Activated T-cell treated with anti-CD3 and anti-CD28 coated beads for 48 hours (primary cell): ENCODE measurements at regions not wholly inside any gene's neighbourhood (a gene's known extent, or its start where the extent isn't known, plus 50 kb on each side); places are given as distances from the start of the nearest gene placed in this dataset.
"Not testable (repeated sequence)": the region's sequence is repeated elsewhere in the genome, so short reads cannot be mapped to it uniquely, and the experiment has no call there.

Source experiments
- DNase-seq: peaks from one replicate; pipeline ENCODE4 v3.0.0-alpha.2; 2020; ENCODE audit warnings: low read depth

DNA sequence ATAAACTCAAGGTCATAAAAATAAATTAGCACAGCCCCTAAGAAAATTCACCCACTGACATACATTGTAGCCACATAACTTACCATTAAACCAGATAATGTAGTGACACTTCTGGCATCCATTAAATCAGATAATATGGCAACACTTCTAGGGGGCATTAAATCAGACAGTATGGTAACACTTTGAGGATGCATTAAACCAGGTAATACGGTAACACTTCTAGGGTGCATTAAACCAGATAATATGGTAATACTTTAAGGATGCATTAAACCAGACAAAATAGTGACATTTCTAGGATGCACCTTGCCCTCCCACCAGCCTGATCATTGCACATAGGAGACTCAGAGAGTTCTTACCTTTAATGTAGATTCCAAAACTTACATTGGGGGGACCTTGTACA lies 1220.5 kb upstream of the TMEM132C start:
- no peak for DNase-seq

DNA sequence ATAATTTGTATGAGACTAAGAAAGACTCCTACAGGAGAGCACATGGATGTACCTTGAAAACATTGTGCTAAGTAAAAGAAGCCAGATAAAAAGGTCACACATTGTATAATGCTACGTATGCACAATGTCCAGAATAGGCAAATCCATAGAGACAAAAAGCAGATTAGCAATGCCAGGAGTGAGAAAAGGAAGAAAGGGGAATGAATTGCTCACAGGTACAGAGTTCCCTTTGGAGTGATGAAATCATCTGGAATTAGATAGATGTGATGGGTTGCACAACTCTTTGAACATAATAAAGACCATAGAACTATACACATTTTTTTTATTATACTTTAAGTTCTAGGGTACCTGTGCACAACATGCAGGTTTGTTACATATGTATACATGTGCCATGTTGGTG lies 1218.9 kb upstream of the TMEM132C start:
- no peak for DNase-seq

DNA sequence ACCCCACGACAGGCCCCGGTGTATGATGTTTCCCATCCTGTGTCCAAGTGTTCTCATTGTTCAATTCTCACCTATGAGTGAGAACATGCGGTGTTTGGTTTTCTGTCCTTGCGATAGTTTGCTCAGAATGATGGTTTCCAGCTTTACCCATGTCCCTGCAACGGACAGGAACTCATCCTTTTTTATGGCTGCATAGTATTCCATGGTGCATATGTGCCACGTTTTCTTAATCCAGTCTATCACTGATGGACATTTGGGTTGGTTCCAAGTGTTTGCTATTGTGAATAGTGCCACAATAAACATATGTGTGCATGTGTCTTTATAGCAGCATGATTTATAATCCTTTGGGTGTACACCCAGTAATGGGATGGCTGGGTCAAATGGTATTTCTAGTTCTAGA lies 1218.4 kb upstream of the TMEM132C start:
- not testable (repeated sequence) for DNase-seq

DNA sequence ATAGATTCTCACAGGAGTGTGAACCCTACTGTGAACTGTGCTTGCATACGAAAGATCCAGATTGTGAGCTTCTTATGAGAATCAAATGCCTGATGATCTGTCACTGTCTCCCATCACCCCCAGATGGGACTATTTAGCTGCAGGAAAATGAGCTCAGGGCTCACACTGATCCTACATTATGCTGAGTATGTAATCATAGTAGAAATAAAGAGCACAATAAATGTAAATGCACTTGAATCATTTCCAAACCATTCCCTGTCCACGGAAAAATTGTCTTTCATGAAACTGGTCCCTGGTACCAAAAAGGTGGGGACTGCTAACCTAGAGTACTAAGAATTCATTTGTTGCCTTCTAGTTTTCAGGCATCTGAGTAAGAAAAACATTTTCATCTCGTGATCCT lies 1215.8 kb upstream of the TMEM132C start:
- no peak for DNase-seq

DNA sequence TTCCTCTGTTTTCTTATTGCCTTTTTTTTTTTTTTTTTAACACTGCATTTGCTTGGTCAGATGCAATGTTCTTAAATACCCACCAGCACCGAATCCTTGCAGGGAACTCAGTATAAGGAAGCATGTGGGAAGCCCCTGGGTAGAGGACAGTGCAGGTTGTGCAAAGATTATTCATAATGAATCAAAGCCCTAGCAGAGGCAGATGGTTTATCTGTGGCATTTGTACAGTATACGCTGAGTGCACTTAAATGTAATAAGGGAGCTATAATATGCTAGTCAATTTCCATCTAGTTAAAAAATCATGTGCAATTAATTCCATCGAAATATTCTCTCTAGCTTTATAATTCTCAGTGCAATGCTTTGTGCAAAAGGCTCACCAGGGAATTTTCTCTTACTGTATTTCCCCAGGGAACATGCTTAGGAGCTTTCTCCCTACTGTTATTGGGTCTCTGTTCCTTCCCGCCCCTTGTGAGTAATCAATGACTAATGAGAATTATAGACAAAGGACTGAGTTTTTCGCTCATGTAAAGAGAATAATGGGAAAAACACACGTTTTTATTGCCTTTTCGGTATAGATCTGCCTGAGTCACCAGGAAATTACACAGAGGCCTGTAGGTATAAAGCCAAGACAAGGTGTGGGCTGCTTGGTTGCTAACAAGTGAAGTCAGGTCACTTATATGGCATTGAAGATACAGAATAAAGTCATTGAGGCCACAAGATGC lies 1214.3 kb upstream of the TMEM132C start:
- no peak for DNase-seq

DNA sequence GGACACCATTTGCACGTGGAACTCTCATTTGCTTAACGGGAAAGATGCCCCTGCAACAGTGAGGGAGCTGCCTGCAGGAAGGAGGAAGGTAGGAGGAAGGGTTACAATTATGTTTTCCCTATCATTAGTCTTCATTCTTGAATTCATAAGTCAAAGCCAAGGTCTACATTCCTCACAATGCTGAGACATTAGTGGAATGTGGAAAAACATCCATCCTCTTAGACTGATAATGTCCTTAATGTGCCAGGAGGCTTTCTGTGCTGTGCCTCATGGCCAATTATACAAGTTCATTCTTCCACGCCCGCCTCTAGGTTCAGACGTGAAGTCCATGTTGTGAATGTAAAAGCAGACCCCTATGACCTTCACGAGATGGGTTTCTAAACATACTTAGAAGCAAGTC lies 1212.4 kb upstream of the TMEM132C start:
- no peak for DNase-seq

DNA sequence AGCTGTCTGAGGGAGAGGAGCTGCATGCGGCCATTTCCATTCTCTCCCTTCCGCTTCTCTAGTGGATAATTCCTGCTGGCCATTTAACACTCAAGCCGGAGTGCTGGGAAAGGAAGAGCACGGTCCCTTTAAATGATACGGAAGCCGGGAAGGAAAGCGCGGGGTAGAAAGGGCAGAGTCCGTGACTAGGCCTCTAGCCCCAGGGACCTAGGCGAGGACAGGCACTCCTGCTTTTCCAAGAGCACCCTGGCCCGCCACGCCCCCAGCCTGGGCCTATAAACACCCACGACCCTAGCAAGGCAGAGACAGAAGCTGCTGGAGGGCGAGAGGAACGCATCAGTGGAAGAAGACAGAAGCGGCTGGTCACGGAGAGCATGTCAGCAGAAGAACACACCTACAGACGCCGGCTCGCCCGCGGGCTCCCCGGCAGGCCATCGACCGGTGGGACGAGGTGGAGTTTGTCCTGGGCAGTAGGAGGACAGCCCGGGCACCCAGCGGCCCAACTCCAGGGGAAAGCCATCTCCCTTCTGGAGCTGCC lies 1206.6 kb upstream of the TMEM132C start:
- DNase-seq: no peak

DNA sequence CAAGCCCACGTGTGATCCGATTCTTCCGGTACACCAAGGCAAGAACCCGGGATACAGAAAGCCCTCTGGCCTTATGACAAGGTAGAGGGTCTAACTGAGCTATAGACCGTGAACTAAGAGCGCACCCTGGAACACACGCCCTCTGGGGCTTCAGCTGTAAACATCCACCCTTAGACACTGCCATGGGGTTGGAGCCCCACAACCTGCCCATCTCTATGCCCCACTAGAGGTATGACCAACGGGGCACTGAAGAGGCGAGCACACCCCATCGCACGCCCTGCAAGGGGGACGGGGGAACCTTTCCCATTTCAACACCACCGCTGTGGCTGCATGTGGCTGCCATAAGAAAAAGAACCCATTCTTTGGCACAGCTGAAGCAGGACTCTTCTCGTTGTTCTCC lies 1206.0 kb upstream of the TMEM132C start:
- DNase-seq: no peak

DNA sequence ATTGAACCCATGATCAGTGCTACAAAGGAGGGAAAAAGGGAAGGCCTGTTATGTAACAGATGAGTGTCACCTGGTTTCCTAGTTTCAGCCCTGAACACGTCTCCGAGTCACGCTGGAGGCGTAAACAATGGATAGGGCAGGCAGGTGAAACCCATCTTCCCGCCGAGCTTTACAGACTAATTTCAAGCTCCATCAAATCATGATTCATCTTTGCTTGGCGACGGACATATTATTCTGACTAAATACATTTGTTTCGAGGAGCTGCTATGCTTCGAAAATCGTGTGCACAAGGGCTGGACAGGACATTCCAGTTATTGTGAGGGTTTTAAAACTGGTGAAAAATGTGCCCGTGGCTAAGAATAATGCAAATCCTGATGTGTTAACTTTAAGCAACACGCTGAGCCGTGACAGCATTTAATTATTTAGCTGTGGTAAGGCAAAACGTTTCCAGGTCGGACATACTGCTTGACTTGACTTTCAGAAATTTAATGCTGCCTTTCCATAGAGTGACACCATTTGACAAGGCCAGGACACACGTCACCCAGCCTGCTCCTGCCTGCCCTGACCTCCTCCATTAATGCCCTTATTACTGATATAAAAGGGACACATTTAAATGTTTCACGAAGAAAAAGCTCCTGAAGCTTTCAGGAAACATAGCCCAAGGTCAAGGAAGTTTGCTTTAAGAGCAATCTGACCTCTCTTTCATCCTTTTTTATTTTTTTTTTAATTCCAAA lies 1203.5 kb upstream of the TMEM132C start:
- no peak for DNase-seq

DNA sequence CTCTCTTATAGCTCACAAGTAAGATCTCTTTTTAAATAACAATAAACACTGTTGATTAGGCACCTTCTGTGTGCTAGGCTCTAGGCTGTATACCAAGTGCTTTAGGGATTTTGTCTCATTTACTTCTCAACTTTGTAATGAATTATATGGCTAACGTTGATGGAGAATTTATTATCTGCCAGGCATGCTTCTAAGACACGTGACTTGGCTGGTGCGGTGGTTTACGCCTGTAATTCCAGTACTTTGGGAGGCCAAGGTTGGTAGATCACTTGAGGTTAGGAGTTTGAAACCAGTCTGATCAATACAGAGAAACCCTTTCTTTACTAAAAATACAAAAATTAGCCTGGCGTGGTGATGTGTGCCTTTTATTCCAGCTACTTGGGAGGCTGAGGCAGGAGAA lies 1202.8 kb upstream of the TMEM132C start:
- DNase-seq: no peak

DNA sequence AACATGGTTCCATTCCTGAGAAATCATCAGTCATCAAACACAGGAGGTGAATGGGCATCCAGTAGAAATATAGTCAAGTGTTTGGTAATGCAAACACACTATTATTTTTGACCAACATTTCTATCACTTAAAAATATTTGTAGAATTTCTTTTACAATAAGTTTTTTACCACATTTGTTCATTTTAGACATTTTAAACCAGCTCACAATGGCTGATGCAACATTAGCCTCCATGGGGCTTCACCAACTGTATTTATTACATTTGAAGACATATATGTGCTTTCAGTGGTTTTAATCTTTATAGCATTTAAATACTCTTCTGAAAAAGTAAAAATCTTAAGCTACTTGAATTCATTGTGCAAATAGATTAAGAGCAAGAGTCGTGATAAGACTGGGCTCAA lies 1201.4 kb upstream of the TMEM132C start:
- DNase-seq: no peak

DNA sequence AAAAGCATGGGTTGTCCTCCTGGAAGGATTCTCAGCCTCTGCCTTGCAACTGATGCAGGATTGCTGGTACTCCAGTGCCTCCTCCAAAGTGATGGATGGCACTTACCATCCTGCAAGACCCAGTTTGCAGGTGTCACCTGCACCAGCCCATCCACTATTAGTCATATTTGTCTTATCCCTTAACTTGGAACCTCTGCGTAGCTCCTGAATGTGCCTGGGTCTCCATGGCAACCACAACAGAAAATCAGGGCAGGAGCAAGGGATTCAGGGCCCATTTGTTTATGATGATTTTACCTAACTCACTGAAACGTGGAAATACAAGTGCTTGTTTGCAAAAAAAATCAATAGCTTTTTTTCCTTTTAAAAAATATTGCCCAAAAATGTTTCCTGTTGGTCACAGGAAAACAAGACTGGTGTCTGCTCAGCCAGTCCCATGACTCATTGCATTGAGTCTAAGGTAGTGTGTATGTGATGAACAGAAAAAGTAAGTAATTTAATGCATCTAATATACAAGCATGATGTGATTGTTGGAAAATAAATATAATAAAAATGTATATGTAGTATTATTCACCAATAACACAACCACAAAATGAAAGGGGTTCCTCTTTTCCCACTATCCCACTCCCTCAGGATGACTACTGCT lies 1196.3 kb upstream of the TMEM132C start:
- no peak for DNase-seq

DNA sequence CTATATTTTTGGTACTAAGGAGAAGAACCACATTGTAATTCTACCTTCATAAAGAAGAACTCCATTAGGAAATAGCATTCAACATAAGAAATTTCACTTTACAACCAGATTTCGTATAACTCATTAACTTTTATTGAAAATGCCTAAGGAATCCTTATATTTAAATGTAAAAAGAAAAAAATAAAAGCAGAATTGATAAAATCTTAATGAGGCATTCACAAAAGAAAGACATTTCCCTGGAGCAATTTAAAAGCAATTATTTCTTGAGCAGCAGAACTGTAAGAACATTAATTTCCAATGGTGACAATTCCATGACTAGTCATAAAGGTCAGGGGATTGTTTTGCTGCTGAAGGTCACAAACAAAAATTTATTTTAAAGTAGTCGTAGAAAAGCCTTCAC lies 1192.8 kb upstream of the TMEM132C start:
- DNase-seq: no peak

DNA sequence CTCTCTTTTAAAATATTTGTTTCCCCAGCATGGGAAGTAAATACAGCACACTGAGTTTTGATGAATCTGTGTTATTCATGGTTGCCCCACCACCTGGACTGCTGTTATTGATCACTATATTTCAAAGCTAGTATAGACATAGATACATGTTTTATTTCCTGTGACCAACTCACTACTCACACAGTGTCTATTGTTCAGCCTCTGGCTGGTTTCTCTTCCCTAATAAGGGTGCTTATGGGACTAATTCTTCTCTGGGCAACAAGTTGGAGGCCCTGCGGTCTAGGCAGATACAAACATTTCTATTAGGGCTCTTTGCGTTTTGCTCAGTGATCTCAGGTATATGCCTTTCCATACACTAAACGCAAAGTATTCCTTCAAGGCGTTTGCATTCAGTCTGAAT lies 1191.0 kb upstream of the TMEM132C start:
- no peak for DNase-seq

DNA sequence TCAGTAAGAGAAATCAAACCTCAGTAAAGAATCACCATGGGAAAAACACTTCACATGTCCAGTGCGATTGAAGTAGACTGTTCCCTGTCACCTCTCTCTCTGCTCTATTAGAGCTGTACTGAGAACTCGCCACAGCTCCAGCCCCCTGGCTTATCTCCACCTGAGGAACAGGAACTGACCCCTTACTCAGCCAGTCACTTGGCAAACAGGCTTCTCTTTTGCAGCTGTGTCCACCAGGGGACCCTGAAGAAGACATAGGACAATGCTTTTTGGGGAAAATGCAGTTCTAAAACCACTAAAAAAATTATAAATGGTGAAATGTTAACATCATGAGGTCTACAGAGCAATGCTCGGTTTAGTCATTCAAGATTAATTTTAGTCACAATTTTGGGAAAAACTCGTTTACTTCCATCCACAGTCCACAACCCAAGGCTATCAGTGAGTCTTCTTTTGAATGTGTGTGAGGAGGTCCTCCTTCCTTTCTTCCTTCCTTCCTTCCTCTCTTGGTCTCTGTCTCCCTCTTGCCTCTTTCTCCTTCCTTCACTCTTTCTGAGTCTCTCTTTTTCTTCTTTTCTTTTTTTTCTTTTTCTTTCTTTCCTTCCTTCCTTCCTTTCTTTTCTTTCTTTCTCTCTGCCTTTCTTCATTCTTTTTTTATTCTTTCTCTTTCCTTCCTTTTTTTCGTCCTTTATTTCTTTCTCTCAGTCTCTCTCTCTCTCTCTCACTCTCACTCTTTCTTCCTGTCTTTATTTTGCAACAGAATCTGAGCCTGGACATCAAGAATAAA lies 1189.5 kb upstream of the TMEM132C start:
- DNase-seq: no peak

DNA sequence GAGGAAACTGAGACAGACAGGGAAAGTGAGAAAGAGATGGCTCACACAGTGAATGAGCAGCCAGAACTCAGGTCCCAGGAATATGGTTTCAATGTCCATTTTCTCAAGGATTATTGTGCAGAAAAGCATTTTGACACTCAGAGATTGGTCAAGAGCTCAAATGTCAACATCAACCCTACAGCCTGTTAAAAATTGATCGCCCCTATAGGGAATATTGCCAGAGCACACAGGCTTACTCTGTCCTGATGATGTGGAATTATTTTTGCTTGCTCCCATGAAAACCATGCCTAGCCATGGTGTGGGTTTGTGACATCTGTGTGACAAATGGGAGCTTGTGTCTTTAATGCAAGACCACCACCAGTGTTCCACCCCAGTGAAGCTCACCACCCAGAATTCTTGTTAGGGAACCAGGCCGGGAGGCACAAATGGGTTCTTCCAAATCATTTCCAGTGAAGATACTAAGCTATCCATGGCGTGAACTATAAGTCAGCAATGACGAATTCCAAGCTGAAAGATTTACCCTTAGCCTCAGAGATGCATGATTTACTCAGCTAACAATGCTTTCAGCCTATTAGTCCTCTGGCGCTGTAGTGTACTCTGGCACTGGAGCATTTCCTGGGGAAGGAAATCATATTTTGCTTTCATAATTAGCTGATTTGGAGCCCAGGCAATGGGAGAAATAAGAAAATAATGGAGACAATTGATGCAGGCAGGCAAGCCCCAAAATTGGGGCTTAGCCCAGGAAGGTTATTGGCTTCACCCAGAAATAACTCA lies 1188.2 kb upstream of the TMEM132C start:
- DNase-seq: no peak

DNA sequence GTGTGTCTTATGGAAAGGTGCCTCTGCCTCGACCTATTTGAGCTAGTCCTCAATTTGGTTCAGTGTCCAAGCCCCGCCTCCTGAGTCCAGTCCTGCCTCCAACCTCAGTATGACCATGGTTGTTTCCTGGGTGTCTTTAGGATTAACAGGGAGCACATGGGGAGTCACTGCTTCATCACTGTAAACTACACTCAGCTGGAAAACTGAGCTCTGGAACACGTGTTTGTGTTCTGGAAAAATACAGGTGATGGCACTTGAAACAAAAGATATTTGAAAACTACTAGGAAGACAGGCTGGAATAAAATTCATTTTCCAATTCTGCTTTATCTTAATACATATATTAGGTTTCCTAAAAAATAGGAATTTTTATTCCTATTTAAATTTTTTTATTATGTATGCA lies 1187.3 kb upstream of the TMEM132C start:
- DNase-seq: no peak

DNA sequence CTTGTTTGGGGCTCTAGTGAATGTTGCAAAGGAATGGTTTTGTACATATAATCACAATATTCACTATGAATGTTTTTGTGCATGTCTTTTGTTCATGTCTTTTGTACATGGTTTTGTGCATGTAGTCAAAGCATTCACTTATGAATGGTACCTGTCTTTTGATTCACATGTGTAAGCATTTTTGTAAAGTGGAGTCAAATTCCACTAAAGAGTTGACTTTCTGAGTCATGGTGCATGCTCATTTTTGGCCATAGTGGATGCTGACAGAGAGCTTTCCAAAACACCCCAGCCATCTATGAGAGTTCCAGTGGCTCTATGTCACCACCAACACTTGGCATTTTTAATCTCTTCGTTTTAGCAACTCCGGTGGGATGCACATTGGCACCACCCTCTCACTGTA lies 1185.9 kb upstream of the TMEM132C start:
- no peak for DNase-seq

DNA sequence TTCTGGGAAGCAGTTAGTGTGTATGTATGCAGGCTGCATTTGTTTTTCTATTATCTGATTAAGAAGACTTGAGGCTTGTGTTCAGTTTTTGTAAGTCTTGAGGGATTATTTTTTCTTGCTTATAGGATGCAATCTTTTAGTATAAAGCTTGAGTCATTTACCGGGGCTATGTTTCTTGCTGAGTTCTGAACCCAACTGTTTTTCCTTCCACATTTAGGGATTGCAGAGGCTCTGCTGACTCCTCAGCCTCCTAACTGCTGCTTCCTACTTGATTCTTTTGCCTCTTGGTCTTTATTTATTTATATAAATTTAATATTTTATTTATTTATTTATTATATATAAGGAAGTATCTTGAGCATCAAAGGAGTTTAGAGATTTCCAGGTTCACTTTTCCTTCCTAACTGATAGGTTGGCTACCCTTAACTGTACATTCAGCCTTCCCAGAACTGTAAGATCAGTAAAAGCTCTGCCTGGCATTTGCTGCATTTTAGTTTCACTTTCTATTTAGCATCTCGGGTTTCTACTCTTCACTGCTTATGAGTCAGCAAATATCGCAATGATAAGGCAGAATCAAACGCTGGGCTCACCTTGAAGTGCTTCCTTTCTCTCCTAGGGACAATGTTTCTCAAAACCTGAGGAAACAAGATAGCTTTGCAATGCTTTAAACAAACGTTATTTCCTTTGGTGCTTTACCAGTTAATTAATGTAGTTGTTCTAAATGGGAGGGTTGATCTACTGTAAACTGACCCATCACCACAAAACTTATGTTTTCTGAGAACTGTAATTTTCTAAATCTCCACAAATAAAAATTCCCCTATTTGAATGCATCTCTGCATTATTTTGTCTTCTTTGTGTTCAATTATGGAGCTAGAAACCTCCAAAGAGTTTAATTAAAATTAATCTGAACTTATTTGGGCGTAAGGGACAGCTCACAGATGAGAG lies 1183.7 kb upstream of the TMEM132C start:
- DNase-seq: no peak

DNA sequence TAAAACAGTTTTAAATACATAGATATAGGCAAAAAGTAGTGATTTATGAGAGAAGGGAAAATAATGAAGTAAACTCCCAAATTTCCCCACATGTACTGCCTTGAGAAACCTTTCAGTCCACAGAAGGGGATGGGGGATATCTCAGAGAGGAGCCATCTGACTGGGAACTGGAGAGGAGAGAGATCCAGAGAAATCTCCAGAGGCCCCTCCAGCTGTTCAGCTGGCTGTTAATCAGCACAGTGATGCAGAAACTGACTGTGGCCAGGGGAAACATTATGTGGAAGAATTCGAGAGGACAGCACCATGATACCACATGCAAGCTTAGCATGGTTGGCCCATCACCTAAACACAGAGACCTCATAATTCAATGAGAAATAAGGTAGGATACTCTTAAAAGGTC lies 1165.9 kb upstream of the TMEM132C start:
- DNase-seq: no peak
